ENCODE measurements at regions not wholly inside any gene's neighbourhood (a gene's known extent, or its start where the extent isn't known, plus 50 kb on each side); places are given as distances from the start of the nearest gene placed in this dataset.

- DNase-seq = no peak
Observed at GRCh38 chr5:71954329-71954728, 152.9 kb upstream of the MAP1B start.

- DNase-seq = no peak
Observed at GRCh38 chr5:71955723-71956122, 151.6 kb upstream of the MAP1B start.

DNA sequence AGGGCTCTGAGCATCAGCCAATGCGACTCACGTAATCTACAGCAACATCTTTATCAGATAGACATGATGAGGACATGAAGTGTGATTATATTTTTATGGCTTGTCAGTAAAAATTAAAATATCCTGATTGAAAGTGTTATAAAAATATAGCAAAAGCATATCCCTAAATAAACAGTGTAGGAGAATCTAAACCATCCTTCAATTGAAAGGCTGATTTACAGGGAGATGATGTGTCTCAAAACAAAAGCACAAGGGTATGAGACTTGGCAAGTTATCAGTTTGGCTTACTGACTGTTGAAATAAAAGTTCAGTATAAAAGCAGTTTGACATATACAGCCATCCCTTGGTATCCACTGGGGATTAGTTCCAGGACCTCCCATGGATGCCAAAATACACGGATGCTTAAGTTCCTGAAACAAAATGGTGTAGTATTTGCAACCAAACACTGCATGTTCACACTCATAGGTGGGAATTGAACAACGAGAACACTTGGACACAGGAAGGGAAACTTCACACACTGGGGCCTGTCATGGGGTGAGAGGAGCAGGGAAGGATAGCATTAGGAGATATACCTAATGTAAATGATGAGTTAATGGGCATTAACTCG, 149.9 kb upstream of the MAP1B start:
- no peak for DNase-seq

GRCh38 chr5:71960195-71960594, 147.1 kb upstream of the MAP1B start:
- no peak for DNase-seq

- no peak for DNase-seq
Observed at GRCh38 chr5:71961786-71962185, 145.5 kb upstream of the MAP1B start.

GRCh38 chr5:71969460-71969859, 137.8 kb upstream of the MAP1B start:
- DNase-seq = no peak

DNA sequence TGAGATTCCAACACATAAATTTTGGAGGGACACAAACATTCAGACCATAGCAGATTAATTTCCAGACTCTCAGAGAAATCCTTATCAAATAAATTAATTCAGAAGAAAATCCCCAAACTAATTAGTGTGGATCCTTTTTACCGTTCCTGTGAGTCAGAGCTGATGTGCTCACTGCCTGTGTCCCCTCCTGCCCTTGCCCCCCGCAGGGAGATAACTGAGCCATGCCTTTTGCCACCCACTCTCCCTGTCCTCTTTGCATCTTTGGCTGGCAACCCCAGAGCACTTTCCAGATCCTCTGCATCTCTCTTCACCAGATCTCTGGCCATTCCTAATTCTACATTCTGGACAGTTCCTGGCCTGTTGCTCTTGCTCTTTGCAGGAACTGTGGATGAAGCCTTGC, 135.4 kb upstream of the MAP1B start:
- DNase-seq = no peak

DNA sequence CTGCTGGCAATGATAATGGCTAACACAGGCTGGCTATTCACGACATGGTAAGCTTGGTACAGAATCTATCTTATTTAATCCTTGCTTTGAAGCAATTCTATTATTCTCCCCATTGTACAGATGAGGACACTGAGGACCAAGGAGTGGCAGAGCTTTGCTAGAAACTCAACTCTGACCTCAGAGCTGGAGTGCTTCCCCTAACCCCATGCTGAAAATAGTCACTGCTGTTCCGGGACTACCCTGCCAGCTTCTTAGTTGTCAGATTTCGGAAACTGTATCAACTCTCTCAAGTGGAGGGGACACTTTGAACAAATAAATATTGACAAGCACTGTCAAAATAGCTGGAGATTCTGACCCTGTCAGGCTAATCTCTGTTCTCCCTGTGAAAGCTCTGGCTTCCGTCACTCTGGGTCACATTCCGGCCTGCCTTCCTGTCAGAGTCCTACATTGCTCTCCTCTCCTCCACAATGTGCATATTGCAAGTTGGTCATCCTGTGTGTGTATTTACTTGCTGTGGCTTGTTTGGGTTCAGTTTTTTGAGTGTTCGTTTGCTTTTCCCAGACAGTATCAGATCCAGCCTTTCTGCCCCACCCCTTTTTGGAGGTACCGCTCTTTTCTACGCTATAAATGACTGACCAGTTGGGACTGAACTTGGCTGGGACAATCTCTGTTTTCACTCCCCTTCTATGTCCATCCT, 134.3 kb upstream of the MAP1B start:
- DNase-seq = no peak

- no peak for DNase-seq
Observed at GRCh38 chr5:71973563-71973962, 133.7 kb upstream of the MAP1B start.

GRCh38 chr5:71974165-71974564, 133.1 kb upstream of the MAP1B start:
- DNase-seq = no peak

DNA sequence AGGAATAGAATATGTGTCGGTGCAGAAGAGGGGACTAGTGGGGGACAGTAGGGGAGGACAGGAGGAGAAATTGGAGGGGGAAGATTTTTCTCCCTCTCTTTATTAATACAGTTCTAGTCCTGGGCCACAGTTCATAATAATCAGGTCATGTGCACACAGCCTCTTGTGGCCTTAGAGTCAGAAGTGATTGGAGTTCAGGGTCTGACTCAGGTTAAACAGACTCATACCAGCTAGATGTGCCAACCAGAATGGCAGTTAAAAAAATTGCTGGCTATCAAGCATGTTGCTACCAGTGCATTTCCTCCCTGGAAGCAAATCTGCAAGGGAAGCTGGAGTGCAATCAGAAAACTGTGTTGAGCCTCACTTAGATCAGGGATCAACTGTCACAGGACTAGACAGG, 132.7 kb upstream of the MAP1B start:
- no peak for DNase-seq

DNA sequence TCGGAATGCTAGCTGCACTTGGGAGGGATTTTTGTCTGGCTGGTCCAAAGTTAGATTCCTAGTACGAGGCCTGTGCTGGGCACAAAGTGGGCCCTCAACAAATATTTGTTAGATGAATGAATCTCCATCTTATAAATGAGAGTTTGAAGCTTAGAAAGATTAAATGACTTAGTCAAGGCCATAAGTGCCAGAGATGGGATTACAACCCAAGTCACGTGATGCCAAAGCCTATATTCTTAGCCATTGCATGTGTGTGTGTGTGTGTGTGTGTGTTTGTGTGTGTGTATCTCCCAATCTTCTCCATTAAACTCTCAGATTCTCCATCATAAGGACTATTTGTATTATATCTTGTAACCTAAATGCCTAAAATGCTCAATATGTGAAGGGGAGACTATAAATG, 130.8 kb upstream of the MAP1B start:
- no peak for DNase-seq

DNA sequence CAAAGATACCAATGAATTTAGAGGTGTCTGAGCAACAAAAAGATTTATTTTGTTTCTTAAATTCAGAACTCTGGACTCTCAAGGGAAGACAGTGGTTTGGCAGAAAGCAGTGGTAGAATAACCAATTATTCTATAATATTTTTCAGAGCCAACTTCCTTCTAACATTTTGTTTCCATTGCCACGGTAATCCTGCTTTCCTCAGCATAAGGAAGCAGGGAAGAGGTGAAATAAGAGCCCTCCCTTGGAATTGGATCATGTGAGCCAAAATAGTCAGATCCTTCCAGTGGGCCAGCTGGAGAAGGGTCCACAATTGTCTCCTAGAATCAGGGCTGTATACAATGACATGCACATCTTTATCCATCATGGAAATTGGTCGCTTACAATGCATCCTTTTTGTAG, 130.0 kb upstream of the MAP1B start:
- DNase-seq = no peak

DNA sequence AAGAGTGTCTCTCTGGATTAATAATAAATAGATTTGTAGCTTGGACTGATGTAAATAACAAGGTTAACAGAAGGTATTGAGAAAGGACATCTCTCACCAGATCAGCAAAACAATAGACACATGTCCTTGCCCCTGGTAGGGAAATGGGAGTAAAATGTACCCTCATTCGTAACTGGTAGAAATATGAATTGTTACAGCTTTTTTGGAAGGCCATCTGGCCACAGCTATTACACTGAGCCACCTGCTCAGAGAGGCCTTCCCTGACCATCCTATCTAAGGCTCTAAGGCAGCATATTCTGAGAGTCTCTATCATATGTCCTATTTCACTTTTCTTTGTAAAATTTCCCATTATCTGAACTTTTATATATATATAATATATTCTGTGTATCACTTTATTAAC, 129.1 kb upstream of the MAP1B start:
- no peak for DNase-seq

DNA sequence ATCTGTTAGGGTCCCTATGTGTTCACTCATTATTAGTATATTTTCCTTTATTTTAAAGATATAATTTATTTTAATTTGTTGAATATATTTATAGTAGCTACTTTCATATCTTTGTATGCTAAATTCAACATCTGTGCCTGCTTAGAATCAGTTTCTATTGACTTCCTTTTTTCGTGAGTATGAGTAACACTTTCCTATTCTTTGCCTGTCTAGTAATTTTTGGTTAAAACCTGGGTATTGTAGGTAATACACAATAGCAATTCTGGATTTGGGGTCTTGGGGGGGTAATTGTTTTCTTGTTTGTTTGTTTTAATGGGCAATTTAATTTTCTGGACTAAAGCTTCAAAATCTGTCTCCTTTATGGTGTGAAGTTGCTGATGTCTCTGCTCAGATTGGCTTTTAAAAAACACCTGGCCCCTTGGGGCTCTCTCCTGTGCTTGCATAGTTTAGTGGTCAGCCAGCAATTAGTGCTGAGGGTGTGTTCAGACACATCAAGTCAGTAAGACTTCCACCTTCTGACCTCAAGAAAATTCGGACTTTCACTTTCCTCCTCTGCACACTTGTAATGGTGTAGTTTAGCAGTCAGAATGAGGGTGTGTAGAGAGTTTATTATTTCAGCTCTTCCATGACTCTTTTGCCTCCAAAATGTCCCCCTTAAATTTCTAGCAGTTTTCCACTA, 124.4 kb upstream of the MAP1B start:
- DNase-seq = no peak

DNA sequence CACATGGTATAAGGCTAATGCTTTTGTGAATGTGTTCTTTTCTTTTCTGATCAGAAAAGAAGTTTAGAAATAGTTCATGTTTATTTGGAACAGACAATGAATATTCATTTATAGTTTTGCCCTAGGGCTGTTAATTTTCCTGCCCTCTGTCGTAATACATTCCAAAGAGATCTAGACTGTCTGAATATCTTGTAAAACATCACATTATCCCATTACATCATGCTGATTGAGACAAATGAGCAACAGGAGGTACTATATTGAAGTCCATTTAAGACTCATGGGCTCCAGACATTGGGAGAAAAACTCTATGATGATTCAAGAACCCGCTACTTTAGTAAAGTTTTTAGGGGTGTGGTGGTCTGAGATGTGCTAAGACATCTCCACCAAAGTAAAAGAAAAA, 121.2 kb upstream of the MAP1B start:
- no peak for DNase-seq

GRCh38 chr5:71988808-71989207, 118.5 kb upstream of the MAP1B start:
- DNase-seq = no peak

DNA sequence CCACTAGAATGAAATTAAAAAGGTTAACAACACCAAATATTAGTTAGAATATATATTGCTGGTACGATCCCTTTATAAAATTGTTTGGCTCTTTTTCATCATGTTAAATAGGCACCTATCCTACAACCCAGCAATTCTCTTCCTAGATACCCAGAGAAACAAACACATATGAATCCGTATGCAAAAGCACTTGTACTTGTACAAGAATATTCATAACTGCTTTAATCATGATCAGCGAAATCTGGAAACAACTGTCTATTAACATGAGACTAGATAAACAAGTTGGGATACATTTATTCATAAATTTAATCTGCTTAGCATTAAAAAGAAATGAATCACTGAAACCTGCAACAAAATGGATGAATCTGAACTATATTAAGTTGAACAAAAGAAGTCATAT, 113.7 kb upstream of the MAP1B start:
- no peak for DNase-seq

- DNase-seq = no peak
Observed at GRCh38 chr5:71996789-71997188, 110.5 kb upstream of the MAP1B start.

GRCh38 chr5:71998746-71999145, 108.5 kb upstream of the MAP1B start:
- no peak for DNase-seq

DNA sequence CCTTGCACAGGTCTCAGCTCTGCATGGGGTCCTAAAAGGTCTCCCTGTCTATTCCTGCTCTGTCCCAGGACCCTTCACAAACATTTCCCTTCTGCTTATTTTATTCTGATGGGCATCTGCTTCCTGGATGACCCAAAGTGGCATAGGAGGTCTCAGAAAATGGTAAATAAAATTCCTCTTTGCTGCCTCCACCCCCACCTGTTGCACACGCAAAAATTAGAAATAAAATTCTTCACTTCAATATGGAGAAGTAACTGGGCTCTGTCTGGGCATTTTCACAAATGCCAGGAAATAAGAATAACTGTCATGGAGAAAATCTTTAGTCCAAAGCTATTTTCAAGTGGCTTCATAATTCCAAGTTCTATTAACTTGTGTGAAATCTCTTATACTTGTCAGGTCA, 106.6 kb upstream of the MAP1B start:
- no peak for DNase-seq

GRCh38 chr5:72005671-72006070, 101.6 kb upstream of the MAP1B start:
- DNase-seq = no peak

- DNase-seq = no peak
Observed at GRCh38 chr5:72006361-72006760, 100.9 kb upstream of the MAP1B start.

- no peak for DNase-seq
Observed at GRCh38 chr5:72007336-72008111, 99.8 kb upstream of the MAP1B start.
